ENCODE measurements at regions not wholly inside any gene's neighbourhood (a gene's known extent, or its start where the extent isn't known, plus 50 kb on each side); places are given as distances from the start of the nearest gene placed in this dataset.

DNA sequence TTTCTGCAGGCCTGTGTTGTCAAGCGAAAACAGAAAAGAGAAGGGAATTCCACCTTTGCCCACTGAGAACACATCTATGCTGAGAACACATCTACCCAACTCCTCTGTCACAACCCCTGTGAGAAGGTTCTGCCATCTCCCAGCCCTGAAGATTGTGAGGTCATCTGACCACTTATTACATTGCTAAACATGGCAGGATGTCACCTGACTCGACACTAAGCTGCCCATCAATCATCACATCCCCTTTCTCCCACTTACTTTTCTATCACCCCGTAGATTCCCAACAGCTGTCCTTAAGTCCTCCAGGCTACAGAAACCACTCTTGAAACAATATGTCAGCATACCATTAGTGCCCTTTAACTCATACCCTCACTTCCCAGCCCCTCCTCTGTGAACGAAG lies 64.2 kb upstream of the PRSS3 start:
- TF ChIP-seq CTCF (IDR thresholded peaks at IDR 0.05), result no peak
- no peak for TF ChIP-seq POLR2A (IDR thresholded peaks at IDR 0.05)

Data from testis (tissue), 2 donors.